GM11168 (cell line): ENCODE measurements at regions not wholly inside any gene's neighbourhood (a gene's known extent, or its start where the extent isn't known, plus 50 kb on each side); places are given as distances from the start of the nearest gene placed in this dataset.
"Not testable (repeated sequence)": the region's sequence is repeated elsewhere in the genome, so short reads cannot be mapped to it uniquely, and the experiment has no call there.

Experiments used
- in situ Hi-C: fragments of 300-500 bp; cut with MboI; formaldehyde crosslinking; loops from one replicate; pipeline ENCODE4 v1.12.0; 2022; ENCODE audit warnings: low sequenced_read_pairs; ENCODE audit not compliant: unreplicated experiment

DNA sequence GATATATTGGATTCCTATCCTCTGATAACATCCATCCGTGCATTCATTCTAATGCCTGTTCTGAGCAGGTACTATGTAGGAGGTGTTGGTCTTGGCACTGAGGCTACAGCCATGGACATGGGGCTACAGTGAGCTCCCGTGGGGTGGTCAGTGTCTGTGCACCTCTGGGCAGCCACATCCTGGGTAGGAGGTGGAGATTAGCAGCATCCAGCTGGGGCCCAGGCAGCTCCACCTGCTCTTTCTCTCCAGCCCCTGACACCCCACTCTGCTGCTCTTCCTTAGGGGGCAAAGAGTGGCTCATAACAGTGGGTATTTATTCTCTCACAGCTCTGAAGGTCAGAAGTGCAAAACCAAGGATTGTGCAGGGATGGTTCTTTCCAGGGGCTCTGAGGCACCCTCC lies 292.0 kb upstream of the SFSWAP start:
- in situ Hi-C loops, result no loop called here

DNA sequence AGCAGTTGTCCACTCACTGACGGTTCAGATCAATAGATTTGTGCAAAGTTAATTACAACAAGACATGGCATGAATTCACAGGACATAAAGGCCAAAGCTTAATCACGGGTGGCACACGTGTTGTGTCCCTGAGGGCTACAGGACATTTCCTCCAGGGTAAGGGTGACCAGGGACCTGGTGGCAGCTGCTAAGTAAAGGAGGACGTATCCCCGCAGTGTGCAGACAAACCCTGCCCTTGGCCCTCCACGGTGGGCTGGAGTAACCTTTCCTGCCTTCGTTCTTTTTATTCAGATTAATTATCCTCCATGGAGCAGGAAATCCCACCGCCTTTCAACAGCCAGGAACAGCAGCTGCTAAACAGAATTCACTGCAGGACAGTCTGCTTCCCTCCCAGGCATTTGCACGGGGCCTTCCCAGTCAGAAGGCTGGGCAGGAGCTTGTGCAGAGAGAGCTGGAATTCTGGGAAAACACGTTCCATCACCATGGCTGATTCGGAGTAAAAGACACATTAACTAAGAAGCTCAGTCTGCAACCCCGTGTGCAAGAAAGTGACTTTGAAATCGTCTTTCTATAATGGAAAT lies 289.9 kb upstream of the SFSWAP start:
- in situ Hi-C loops, result no loop called here

DNA sequence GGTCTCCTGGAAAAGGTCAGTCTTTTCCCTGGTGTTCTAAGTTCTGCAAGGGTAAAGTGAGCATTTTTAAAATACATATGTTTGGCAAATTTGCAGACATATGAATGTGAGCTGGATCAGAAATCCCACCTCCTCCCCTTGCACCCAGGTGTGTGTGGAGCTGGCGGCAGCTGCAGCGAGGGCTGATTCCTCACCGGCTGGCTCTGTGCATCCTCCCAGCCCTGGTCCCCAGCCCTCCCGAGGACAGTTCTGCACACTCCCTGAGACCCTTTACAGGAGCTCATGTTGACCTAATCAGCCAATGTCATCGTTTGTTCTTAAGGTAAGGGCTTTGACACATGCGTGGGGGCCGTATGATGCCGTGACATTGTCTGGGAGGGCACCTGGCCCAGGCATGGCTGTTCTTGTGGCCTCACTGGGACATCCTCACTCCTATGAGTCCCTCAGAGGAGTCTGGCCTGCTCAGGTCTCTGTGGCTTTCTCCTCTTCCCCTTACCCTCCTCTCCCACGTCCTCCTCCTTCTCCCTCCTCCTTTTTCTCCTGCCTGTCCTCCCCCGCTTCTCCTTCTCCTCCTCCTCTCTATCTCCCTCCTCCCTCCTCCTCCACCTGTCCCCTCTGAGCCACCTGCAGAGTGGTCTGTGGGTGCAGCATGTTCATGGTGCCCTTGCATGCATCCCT lies 289.2 kb upstream of the SFSWAP start:
- in situ Hi-C loops, result no loop called here

DNA sequence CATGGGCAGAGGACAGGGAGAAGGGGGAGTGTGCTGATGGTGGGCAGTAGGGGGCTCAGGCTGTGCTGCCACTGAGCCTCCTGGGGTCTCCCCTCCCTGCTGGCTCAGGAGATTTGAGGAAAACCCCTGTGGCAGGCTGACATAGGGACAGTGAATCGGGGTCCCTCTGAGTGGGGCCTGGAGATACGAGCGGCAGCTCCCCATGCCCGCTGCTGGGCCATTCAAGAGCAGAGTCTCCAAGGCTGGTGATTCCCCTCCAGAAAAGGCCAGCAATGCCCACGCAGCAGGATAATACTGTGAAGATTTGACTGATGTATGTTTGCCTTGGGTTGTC lies 288.7 kb upstream of the SFSWAP start:
- in situ Hi-C loops, result no loop called here

DNA sequence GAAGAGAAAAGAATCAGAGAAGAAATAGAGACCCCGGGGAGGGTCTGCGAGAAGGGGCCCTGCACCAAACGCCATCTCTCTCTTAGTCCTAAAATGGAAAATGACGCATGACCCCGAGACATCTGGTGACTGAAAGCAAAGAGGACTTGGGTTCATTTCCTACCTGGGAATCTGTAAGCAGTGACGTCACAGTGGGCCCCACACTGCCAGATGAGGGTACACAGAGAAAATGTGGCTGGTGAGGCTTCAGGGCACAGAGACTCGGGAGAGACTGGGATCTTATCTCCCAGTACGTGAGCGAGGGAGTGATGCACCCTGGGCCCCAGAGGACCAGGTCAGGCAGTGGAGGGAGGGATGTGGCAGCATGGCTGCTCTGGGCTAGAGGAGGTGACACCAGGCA lies 288.1 kb upstream of the SFSWAP start:
- in situ Hi-C loops, result no loop called here

DNA sequence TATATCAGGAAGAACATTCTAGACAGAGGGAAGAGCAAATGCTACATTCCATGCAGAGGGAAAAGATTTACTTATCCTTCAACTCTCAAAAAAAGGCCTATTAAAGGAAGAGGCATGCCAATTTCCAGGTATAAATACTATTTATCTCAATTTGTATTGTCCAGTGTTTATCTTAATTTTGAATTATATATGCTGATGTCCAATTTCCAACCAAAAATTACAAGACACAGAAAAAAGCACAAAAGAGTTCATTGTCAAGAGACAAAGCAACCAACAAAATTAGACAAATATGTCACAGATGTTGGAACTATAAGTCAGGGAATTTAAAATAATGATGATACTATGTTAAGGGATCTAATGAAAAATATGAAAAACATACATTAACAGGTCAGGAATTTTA lies 286.6 kb upstream of the SFSWAP start:
- in situ Hi-C loops, result no loop called here

DNA sequence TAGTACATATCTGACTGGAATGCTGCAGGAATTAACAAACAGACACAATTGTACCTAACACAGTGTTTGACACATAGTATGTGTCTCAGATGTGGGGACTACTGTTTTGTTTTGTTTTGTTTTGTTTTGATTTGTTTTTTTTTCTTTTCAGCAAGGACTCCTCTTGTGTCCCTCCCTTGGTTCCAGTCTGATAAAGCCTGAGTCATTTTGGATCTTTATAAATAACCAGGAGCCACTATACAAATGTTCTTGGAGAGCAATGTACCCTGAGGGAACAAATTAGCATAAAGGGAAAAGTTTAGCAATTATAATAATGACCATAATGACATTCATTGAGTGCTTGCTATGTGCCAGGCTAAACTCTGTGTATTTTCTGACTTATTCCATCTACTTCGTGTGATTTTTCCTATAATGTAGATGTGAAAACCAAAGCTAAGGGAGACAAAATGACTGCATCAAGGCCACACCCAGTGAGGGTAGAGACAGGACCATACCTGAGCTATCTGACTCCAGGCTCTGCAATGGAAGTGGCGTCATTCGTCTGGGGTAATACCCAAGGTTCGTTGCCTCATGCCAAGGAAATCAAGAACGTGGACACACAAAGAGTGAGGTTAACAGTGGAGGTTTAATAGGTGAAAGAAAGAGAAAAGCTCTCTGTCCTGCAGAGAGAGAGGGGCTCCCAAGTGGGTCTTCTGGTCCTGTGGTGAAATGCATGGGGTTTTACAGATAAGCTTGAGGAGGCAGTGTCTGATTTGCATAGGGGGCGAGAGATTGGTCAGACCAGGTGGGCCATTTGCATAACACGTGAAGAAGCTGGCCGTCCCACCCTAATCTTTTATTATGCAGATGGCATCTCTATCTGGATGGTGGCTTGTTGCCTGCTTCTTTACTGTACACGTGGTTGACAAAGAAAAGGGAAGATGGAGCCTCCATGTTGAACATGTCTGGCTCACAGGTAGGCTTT lies 285.5 kb upstream of the SFSWAP start:
- in situ Hi-C loops, result no loop called here

DNA sequence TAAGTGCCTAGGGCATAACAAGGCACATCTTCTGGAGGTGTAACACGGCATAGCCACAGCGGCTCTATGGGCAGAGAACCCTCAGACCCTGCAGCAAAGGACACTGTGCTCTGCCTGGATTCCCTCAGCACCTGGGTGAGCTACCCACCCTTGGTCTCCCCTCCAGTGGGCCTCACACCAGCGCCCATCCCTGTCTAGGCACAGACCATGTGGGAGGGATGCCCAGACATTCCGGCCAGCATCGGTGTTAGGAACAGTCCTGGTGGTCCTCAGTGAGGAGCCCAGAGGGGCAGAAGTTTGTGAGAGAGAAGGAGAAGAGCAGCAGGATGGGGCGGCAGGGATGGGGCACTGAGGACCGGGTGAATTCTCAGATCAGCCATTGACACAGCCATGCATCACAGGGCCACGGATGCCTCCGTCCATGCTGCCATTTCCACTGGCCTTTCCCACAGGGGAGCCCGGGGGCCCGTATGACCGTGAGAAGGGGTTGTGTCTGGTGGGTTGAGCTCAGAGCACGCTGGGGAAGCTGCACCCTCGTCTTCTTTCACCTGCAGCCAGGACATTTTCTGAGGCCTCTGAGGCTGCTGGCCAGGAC lies 282.7 kb upstream of the SFSWAP start:
- in situ Hi-C loops, result no loop called here

DNA sequence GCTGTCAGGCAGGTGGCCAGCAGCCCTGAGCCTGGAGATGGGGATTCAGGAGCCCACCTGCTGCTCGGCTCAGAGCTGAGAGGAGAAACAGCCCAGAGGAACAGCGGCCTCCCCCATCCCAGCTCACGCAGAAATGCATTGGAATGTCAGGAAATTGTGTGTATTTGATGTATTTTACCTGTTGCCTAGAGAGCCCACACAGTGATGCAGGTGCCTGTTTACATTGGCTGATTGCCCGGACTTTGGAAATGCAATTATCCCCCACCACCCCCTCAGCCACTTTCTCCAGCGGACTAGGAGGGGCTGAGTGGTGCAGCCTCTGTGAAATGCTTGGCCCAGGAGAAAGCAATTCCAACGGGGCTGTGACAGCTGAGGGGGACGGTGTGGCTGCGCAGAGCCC lies 281.7 kb upstream of the SFSWAP start:
- in situ Hi-C loops, result not testable (repeated sequence)

DNA sequence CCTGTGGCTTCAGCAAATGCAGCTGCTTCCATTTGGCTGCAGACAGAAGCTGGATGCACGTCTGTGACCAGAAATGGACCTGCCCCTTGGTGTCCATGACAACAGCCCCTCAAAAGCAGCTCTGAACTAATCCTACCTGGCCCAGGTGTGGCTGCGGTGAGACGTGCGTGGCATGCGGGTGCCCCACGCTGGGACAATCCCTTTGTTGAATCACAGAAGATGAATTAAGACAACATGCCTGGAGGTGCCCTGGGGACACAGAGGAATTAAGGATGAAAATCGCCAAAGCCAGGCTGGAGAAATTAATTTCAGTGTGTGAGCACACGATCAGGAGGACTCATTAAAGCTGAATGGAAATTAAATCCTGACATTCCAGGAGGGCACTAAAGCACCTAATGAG lies 281.2 kb upstream of the SFSWAP start:
- in situ Hi-C loops, result not testable (repeated sequence)

DNA sequence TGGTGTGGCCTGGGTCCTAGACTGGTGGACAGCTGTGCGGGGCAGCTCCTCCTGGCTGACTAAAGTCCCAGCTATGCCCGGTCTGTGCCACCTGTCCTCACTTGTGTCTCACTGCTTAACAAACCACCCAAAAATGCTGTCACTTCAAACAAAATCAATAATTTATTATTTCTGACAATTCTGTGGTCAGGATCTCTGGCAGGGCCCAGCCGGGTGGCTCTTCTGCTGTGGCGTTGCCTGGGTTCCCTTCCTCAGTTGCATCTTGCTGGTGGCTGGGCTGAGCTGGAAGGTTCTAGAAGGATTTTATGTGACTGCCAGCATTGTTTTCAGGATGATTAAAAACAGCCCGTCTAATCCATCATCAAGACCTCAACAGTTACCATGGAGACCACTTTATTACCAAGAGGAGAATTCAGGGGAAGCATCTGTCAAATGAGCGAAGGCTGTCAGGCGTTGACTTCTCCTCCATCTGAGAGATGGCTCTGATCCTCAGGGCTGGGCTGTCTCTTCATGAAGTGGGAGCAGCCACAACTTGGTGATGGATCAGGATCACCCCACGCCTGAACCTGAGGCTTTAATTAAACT lies 280.6 kb upstream of the SFSWAP start:
- in situ Hi-C loops, result no loop called here

DNA sequence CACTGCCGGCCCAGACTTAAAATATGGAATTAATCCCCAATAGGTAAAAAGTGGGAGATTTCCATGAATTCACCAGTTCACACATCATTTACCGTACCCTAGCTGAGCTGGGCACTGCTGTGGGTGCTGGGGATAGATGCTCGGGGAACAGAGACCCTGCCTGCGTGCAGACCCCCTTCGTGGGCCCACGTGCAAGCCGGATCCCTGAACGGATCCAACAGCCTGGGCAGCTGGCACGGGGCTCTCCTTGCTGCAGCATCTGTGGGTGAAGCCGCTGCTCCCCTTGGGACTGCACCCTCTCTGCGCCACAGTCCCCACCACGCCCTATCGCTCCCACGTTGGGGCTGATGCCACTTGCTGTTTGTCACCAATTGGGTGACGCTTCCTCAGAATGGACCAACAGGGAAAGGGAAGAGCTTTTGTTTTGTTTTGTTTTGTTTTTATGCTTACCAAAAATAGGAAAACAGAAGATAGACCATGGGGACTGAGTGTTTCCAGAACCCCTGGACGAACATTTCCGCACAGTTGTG lies 279.7 kb upstream of the SFSWAP start:
- in situ Hi-C loops, result not testable (repeated sequence)

DNA sequence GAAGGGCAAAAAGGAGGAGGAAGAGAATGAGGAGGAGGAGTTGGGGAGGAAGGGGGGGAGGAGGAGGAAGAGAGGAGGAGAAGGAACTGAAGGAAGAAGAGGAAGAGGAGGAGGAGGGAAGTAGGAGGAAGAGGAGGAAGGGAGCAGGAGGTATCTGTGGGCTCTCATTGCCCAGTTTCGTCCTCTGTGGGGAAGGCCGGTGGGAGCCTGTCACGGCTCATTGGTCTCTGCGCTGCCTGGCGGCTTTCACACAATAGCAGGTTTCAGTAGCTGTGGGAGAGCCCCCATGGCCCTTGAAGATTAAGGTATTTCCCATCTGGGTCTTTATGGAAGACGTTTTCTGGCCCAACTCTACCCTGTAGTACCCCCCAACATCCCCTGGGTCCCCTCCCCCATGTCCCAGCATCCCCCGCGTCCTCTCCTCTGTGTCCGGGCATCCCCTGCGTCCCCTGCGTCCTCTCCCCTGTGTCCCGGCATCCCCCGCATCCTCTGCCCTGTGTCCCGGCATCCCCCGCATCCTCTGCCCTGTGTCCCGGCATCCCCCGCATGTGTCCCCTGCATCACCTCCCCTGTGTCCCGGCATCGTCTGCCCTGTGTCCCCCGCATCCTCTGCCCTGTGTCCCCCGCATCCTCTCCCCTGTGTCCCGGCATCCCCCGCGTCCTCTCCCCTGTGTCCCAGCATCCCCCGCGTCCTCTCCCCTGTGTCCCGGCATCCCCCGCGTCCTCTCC lies 278.2 kb upstream of the SFSWAP start:
- in situ Hi-C loops, result no loop called here

DNA sequence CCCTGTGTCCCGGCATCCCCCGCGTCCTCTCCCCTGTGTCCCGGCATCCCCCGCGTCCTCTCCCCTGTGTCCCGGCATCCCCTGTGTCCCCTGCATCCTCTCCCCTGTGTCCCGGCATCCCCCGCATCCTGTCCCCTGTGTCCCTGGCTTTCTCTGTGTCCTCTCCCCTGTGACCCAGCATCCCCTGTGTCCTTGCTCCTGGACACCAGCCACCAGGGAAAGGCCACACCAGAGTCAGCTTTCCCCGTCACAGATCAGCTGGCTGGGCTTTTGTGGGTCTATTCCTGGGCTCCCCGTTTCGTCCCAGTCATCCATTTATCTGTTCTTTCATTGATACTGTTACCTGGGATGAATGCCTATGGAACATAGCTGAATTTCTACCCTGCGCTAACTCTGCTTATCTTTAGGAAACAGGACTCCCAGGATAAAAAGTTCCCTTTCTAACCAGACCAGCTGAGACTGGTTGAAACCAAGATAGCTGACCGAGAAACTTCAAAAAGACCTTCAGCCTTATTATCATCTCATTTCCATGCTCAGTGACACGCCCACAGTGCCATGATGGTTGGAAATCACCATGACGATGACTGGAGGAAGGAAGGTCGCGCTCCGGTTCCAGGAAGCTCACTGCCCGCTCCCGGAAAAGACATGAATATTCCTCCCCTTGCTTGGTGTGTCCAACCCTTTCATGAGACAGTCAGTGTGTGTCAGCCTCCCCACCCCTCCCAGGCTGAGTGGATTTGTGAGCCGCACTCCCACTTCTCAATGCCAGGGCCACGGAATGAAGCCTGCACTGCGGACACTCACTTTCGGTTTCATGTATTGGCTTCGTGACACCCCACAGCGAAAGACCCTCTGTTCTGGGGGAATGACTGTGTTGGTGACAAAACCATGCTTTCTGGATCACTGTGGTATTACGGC lies 276.4 kb upstream of the SFSWAP start:
- in situ Hi-C loops, result loop anchor here (5.0 kb wide), 1 partner anchor 207 kb away; no protein-coding TSS in a partner anchor

DNA sequence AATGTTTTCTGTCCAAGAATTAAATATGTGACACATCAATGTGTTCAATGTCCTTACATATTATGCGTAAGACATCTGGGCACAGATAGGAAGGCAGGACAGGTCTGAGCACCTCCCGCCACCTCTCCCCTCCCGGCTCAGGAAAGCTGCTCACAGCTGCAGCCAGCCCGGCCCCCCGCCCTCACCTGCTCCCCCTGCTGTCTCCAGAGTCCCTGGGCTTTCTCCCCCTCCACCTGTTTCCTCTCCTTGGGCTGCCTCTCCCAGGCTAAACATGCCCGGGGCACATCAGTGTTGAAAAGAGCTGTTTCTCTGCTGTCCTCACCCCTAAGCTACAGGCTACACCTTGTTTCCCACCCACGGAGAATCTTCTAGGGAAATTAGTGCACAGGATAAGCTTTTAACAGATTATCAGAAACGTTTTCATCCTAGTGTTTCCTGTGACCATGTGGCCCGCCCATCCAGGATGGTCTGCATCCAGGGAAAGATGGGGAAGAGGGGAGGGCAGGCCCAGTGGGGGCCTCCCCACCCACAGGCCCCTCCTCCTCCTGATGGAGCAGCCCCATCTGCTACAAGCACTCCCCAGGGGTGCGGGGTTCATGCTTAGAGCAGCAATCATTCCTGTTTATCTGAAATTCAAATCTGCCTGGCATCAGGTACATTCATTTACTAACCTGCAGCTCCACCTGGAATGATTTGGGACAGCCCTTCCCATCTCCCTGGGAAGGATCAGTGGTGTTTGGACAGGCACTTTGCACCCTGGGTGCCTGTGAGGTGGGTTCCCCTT lies 273.8 kb upstream of the SFSWAP start:
- in situ Hi-C loops, result loop anchor here (5.0 kb wide), 1 partner anchor 210 kb away; no protein-coding TSS in a partner anchor

DNA sequence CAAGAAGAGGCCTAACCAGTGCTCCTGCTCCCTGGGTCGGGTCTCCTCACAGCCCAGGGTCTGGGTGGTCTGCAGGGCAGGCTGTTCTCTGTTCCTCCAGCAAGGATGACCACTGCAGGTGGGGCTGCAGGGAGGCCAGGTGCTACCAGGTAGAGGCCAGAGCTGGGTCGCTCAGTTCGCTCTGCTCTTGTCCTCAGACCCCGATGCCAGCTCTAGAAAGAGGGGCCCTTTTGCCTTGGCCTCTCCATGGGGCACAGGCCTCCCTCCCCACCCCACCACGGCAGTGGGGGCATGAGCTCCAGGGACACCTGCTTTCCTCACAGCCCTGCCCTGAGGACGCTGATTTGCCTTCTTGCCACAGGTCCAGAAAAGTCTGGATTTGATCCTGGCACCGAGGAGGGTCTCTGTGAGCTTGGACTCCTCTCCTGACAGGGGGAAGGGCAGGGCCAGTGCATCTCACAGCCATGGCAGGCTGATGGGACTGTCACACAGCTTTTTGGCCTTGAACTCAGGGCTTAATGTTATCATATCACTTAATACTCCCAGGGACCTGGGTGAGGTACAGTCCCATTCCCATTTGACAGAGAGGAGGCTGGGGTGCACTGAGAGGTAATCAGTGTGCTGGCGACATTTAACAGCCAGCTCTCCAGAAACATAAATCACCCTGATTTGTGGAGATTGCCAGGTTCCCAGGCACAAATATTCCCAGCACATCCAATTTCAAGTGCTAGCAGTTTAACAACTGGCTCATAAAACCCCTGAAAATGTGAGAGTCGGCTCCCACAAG lies 273.0 kb upstream of the SFSWAP start:
- in situ Hi-C loops, result loop anchor here (5.0 kb wide), 1 partner anchor 211 kb away; no protein-coding TSS in a partner anchor

DNA sequence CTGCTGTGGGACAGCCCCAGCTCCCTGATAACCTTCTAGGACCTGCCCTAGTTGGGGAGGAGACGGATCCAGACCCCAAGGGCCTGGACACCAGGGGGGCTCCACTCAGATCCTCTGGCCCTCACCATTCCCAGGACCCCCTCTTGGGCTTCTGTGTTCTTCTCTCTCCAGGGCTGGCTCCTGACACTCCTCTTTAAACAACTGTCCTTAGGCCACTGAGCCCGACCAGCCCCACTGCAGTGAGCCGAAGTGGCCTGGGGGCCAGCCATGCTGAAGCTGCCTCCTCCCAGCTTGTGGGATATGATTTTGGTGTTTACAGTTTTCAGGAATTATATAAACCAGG lies 272.4 kb upstream of the SFSWAP start:
- in situ Hi-C loops, result loop anchor here (5.0 kb wide), 1 partner anchor 211 kb away; no protein-coding TSS in a partner anchor
